Kidney epithelial cell (primary cell): ENCODE measurements at regions not wholly inside any gene's neighbourhood (a gene's known extent, or its start where the extent isn't known, plus 50 kb on each side); places are given as distances from the start of the nearest gene placed in this dataset.

Experiments used
- DNase-seq: peaks from one replicate; pipeline ENCODE4 v3.0.0-alpha.2; 2010; ENCODE audit warnings: low read depth
- H3K27me3 ChIP-seq: 2 replicates; pipeline ENCODE4 v1.6.0; 2011; ENCODE audit warnings: low read length; ENCODE audit not compliant: control insufficient read depth, insufficient read depth
- H3K36me3 ChIP-seq: 2 replicates; pipeline ENCODE4 v1.5.1; 2011; ENCODE audit warnings: low read length; ENCODE audit not compliant: control insufficient read depth, insufficient read depth
- H3K4me3 ChIP-seq: 2 replicates; pipeline ENCODE4 v1.5.1; 2011; ENCODE audit warnings: low read depth, mild to moderate bottlenecking, control low read depth, low read length
- CTCF ChIP-seq: IDR thresholded peaks from 2 replicates; pipeline ENCODE4 v1.5.1; 2011; ENCODE audit warnings: mild to moderate bottlenecking, moderate library complexity, low read length, control low read depth, inconsistent platforms; ENCODE audit not compliant: insufficient read depth, poor library complexity, severe bottlenecking

GRCh38 chr4:24172406-24172805 is 282.6 kb upstream of the PPARGC1A start:
- no peak for TF ChIP-seq CTCF

GRCh38 chr4:24169956-24170355 is 280.1 kb upstream of the PPARGC1A start:
- no peaks in the 10 kb centered on the region for H3K27me3 ChIP-seq
- no peaks in the 10 kb centered on the region for H3K36me3 ChIP-seq
- no peak for DNase-seq
- no peak for TF ChIP-seq CTCF
- no peak overlapping the region for H3K4me3 ChIP-seq

More at GRCh38 chr4:24172406-24172805, 282.6 kb upstream of the PPARGC1A start:
- DNase-seq, result no peak
- H3K27me3 ChIP-seq, result no peaks in the 10 kb centered on the region
- H3K36me3 ChIP-seq, result no peaks in the 10 kb centered on the region
- no peak overlapping the region for H3K4me3 ChIP-seq

- H3K4me3 ChIP-seq, result no peak overlapping the region
- TF ChIP-seq CTCF, result no peak
- no peaks in the 10 kb centered on the region for H3K36me3 ChIP-seq
- no peaks in the 10 kb centered on the region for H3K27me3 ChIP-seq
- no peak for DNase-seq
Observed at GRCh38 chr4:24168658-24169057, 278.8 kb upstream of the PPARGC1A start.

GRCh38 chr4:24166501-24166900 is 276.7 kb upstream of the PPARGC1A start:
- no peaks in the 10 kb centered on the region for H3K36me3 ChIP-seq
- no peak for TF ChIP-seq CTCF
- H3K27me3 ChIP-seq, result no peaks in the 10 kb centered on the region
- no peak overlapping the region for H3K4me3 ChIP-seq
- no peak for DNase-seq

GRCh38 chr4:24164797-24165196 is 274.9 kb upstream of the PPARGC1A start:
- TF ChIP-seq CTCF, result no peak
- no peak for DNase-seq
- Histone ChIP-seq H3K27me3 (no peaks in the 10 kb centered on the region), H3K36me3 (no peaks in the 10 kb centered on the region), H3K4me3 (no peak overlapping the region)

- Histone ChIP-seq H3K36me3 (no peaks in the 10 kb centered on the region), H3K4me3 (no peak overlapping the region), H3K27me3 (no peaks in the 10 kb centered on the region)
- no peak for TF ChIP-seq CTCF
- DNase-seq, result peak; percentile 1
Observed at GRCh38 chr4:24164054-24164693, 274.3 kb upstream of the PPARGC1A start.
